Body of pancreas (tissue), 4 donors: ENCODE measurements at regions not wholly inside any gene's neighbourhood (a gene's known extent, or its start where the extent isn't known, plus 50 kb on each side); places are given as distances from the start of the nearest gene placed in this dataset.

ENCODE experiments used
- CTCF ChIP-seq, 7 experiments: fragments of 450-650 bp in 4 of 7; fragments of 200-600 bp in 3 of 7; sonication (generic) in 3 of 7; IDR thresholded peaks; one replicate each; pipeline ENCODE4 v1.5.1; 2016 to 2019; ENCODE audit warnings: antibody characterized with exemption in 7 of 7
- POLR2A ChIP-seq, 3 donors: fragments of 450-650 bp; IDR thresholded peaks; one replicate each; pipeline ENCODE4 v1.6.1; 2016; ENCODE audit warnings: antibody characterized with exemption in 3 of 3, mild to moderate bottlenecking in 2 of 3

- TF ChIP-seq CTCF (IDR thresholded peaks at IDR 0.05) (no peak), POLR2A (IDR thresholded peaks at IDR 0.05) (no peak)
Measured at GRCh38 chr5:155554500-155554899, 540.9 kb downstream of the KIF4B start.
